ENCODE measurements at regions not wholly inside any gene's neighbourhood (a gene's known extent, or its start where the extent isn't known, plus 50 kb on each side); places are given as distances from the start of the nearest gene placed in this dataset.

GRCh38 chr12:59260202-59260601 is 335.6 kb upstream of the SLC16A7 start:
- no peak overlapping the region for H3K9ac ChIP-seq (ENCODE audit: low read length)
- ChIA-PET POLR2A (no interaction called here), RAD21 (ENCODE audit: low non-redundant PET in 1 of 2, low total read pairs in 2 of 2, uncharacterized antibody in 2 of 2, unreplicated experiment in 2 of 2) (no interaction called here), CTCF (no interaction called here)
- no peaks in the 10 kb centered on the region for H3K9me3 ChIP-seq (ENCODE audit: control insufficient read depth in 1 of 2, insufficient read depth in 1 of 2, low read depth in 1 of 2, low read length in 2 of 2)
- H3K4me3 ChIP-seq (replicated peaks in 1 of 2; ENCODE audit: low read depth in 1 of 2, low read length in 2 of 2) = no peak overlapping the region
- H3K27ac ChIP-seq (ENCODE audit: low read depth, low read length) = no peak overlapping the region
- ATAC-seq = no peak
- no TSS peak for BruUV-seq (replicated peaks)
- no peaks in the 10 kb centered on the region for H3K4me1 ChIP-seq (ENCODE audit: control insufficient read depth in 1 of 2, insufficient read depth in 2 of 2, low read length in 2 of 2)
- H3K4me2 ChIP-seq (ENCODE audit: low read length) = no peak overlapping the region
- no peak for DNase-seq (ENCODE audit: low read depth, low spot score)
- no peaks in the 10 kb centered on the region for H4K20me1 ChIP-seq (ENCODE audit: insufficient read depth)
- H3K9me2 ChIP-seq (ENCODE audit: insufficient read depth) = no peaks in the 10 kb centered on the region
- H3K27me3 ChIP-seq (ENCODE audit: insufficient read depth, low read length) = no peaks in the 10 kb centered on the region
- no peaks in the 10 kb centered on the region for H3K79me2 ChIP-seq (ENCODE audit: insufficient read depth, low read length)
- no peaks in the 10 kb centered on the region for H3K36me3 ChIP-seq (ENCODE audit: control insufficient read depth in 1 of 2, insufficient read depth in 2 of 2, low read length in 2 of 2)
- H2AFZ ChIP-seq (ENCODE audit: low read depth, low read length, poor library complexity, severe bottlenecking) = no peak overlapping the region
- intact Hi-C loops (cut with micrococcal nuclease) = no loop called here
- TF ChIP-seq ATF3 (IDR thresholded peaks at IDR 0.05) (no peak), REST (IDR thresholded peaks at IDR 0.05; ENCODE audit: low read depth) (no peak), JUND (IDR thresholded peaks at IDR 0.05) (no peak), YY1 (IDR thresholded peaks at IDR 0.05; ENCODE audit: extremely low read depth, insufficient replicate concordance, low read depth, low read length) (no peak), ZFX (IDR thresholded peaks at IDR 0.05) (no peak), SRF (IDR thresholded peaks at IDR 0.05; ENCODE audit: low read depth) (no peak), SP1 (IDR thresholded peaks at IDR 0.05; ENCODE audit: low read depth) (no peak), TCF7L2 (IDR thresholded peaks at IDR 0.05; ENCODE audit: borderline replicate concordance, extremely low read depth, insufficient read depth, insufficient read length) (no peak), RAD21 (IDR thresholded peaks at IDR 0.05; ENCODE audit: low read depth) (no peak), ZNF274 (IDR thresholded peaks at IDR 0.05; ENCODE audit: low read depth, low read length) (no peak), CTCF (IDR thresholded peaks at IDR 0.05 in 2 of 3, conservative IDR thresholded peaks at IDR 0.05 in 1 of 3; ENCODE audit: borderline replicate concordance in 1 of 3, insufficient read depth in 1 of 3, low read depth in 2 of 3, low read length in 2 of 3) (no peak), POLR2A (IDR thresholded peaks at IDR 0.05; ENCODE audit: borderline replicate concordance, extremely low read depth, insufficient read depth, insufficient read length) (no peak), MAX (IDR thresholded peaks at IDR 0.05) (no peak), ELF1 (IDR thresholded peaks at IDR 0.05; ENCODE audit: borderline replicate concordance, low read depth) (no peak), POLR2AphosphoS5 (IDR thresholded peaks at IDR 0.05; ENCODE audit: low read depth, low read length) (no peak), ZBTB33 (IDR thresholded peaks at IDR 0.05; ENCODE audit: extremely low read depth, insufficient replicate concordance, low read length) (no peak)
